WTC11 (cell line): ENCODE measurements at regions not wholly inside any gene's neighbourhood (a gene's known extent, or its start where the extent isn't known, plus 50 kb on each side); places are given as distances from the start of the nearest gene placed in this dataset.

Source experiments
- ATAC-seq: fragments of 200-7000 bp; cut with Tn5 transposase; 2 replicates; pipeline ENCODE4 v1.10.0; 2021; ENCODE audit warnings: mild to moderate bottlenecking, moderate library complexity
- CTCF ChIA-PET: fragments of 300-600 bp; sonication (Branson Sonifier 250); formaldehyde crosslinking; loops from one replicate; lab custom pipeline; 2021; ENCODE audit warnings: antibody characterized with exemption; lab: Charles Lee
- POLR2A ChIA-PET: fragments of 350-600 bp; sonication (Branson Sonifier 250); formaldehyde crosslinking; loops from one replicate; lab custom pipeline; 2021; ENCODE audit warnings: antibody characterized with exemption; lab: Charles Lee
- DNase-seq: peaks from one replicate; pipeline ENCODE4 v3.0.0; 2021; ENCODE audit warnings: low spot score
- H3K27ac Mint-ChIP-seq: 2 replicates; pipeline ENCODE4 v1.8.0; 2021; ENCODE audit warnings: mixed read lengths
- H3K27me3 Mint-ChIP-seq: 2 replicates; pipeline ENCODE4 v1.8.0; 2021; ENCODE audit warnings: low read depth, mild to moderate bottlenecking, moderate library complexity, mixed read lengths
- H3K36me3 Mint-ChIP-seq: 2 replicates; pipeline ENCODE4 v1.8.0; 2021; ENCODE audit warnings: mixed read lengths
- H3K4me1 Mint-ChIP-seq: 2 replicates; pipeline ENCODE4 v1.8.0; 2022; ENCODE audit warnings: mixed read lengths
- H3K4me3 Mint-ChIP-seq: 2 replicates; pipeline ENCODE4 v1.8.0; 2021; ENCODE audit warnings: mild to moderate bottlenecking, moderate library complexity, mixed read lengths
- H3K9me3 Mint-ChIP-seq: 2 replicates; pipeline ENCODE4 v1.8.0; 2021; ENCODE audit warnings: mixed read lengths
- ATF6 ChIP-seq: sonication (generic); formaldehyde crosslinking; IDR thresholded peaks from 2 replicates; pipeline ENCODE4 v1.8.1; 2023; ENCODE audit warnings: mild to moderate bottlenecking, missing genetic modification reagents
- CTCF ChIP-seq: fragments of 200-600 bp; IDR thresholded peaks from 2 replicates; pipeline ENCODE4 v1.8.0; 2022; ENCODE audit warnings: antibody characterized with exemption
- FOXJ3 ChIP-seq: sonication (generic); formaldehyde crosslinking; IDR thresholded peaks from 2 replicates; pipeline ENCODE4 v1.9.0; 2021; ENCODE audit warnings: missing genetic modification reagents, mild to moderate bottlenecking, borderline replicate concordance
- JAZF1 ChIP-seq: fragments of 250-450 bp; sonication (Bioruptor Pico); IDR thresholded peaks from 2 replicates; pipeline ENCODE4 v1.9.0; 2021; ENCODE audit warnings: moderate library complexity, mild to moderate bottlenecking, inconsistent platforms
- KAT7 ChIP-seq: sonication (generic); formaldehyde crosslinking; IDR thresholded peaks from 2 replicates; pipeline ENCODE4 v1.8.1; 2023; ENCODE audit warnings: missing genetic modification reagents, mild to moderate bottlenecking, borderline replicate concordance
- NR3C1 ChIP-seq: sonication (generic); formaldehyde crosslinking; conservative IDR thresholded peaks from 2 replicates; pipeline ENCODE4 v1.8.1; 2023; ENCODE audit warnings: low read depth, mild to moderate bottlenecking, missing genetic modification reagents
- RORB ChIP-seq: fragments of 250-450 bp; sonication (Bioruptor Pico); IDR thresholded peaks from 2 replicates; pipeline ENCODE4 v1.9.0; 2021; ENCODE audit warnings: mild to moderate bottlenecking
- STAT6 ChIP-seq: sonication (generic); formaldehyde crosslinking; conservative IDR thresholded peaks from 2 replicates; pipeline ENCODE4 v1.8.1; 2023; ENCODE audit warnings: mild to moderate bottlenecking, low read depth, missing genetic modification reagents, moderate library complexity
- TP53 ChIP-seq: sonication (generic); formaldehyde crosslinking; IDR thresholded peaks from 2 replicates; pipeline ENCODE4 v1.8.1; 2023; ENCODE audit warnings: mild to moderate bottlenecking, missing genetic modification reagents
- USF2 ChIP-seq: sonication (generic); formaldehyde crosslinking; IDR thresholded peaks from 2 replicates; pipeline ENCODE4 v1.8.1; 2023; ENCODE audit warnings: mild to moderate bottlenecking, missing genetic modification reagents, moderate library complexity
- ZMAT4 ChIP-seq: fragments of 250-450 bp; sonication (Bioruptor Pico); IDR thresholded peaks from 2 replicates; pipeline ENCODE4 v1.9.0; 2021; ENCODE audit warnings: mild to moderate bottlenecking
- ZNF281 ChIP-seq: sonication (generic); formaldehyde crosslinking; IDR thresholded peaks from 2 replicates; pipeline ENCODE4 v1.8.0; 2023; ENCODE audit warnings: mild to moderate bottlenecking, missing genetic modification reagents
- ZNF425 ChIP-seq: fragments of 250-450 bp; sonication (Bioruptor Pico); conservative IDR thresholded peaks from 2 replicates; pipeline ENCODE4 v1.9.0; 2021; ENCODE audit warnings: mild to moderate bottlenecking
- ZSCAN18 ChIP-seq: fragments of 250-450 bp; sonication (Bioruptor Pico); IDR thresholded peaks from 2 replicates; pipeline ENCODE4 v2.1.2; 2022; ENCODE audit warnings: mild to moderate bottlenecking, moderate library complexity

- H3K27ac Mint-ChIP-seq: no peak overlapping the region
- no peaks in the 10 kb centered on the region for H3K27me3 Mint-ChIP-seq
- POLR2A ChIA-PET: no interaction called here
- H3K9me3 Mint-ChIP-seq: peaks cover 4% of the 10 kb centered on the region
- no peaks in the 10 kb centered on the region for H3K4me1 Mint-ChIP-seq
- H3K4me3 Mint-ChIP-seq: no peak overlapping the region
- DNase-seq: no peak
- H3K36me3 Mint-ChIP-seq: no peaks in the 10 kb centered on the region
- ATAC-seq: no peak
- TF ChIP-seq CTCF: no peak
- TF ChIP-seq USF2 (CRISPR knock-in tag): no peak
- no peak for TF ChIP-seq TP53 (CRISPR knock-in tag)
- TF ChIP-seq ZNF425 (CRISPR knock-in tag): no peak
- TF ChIP-seq NR3C1: no peak
- TF ChIP-seq ATF6 (CRISPR knock-in tag): no peak
- no peak for TF ChIP-seq FOXJ3
- TF ChIP-seq STAT6 (CRISPR knock-in tag): no peak
- TF ChIP-seq ZNF281 (CRISPR knock-in tag): no peak
- TF ChIP-seq ZMAT4: no peak
- TF ChIP-seq ZSCAN18 (CRISPR knock-in tag): no peak
- TF ChIP-seq JAZF1 (CRISPR knock-in tag): no peak
- TF ChIP-seq RORB (CRISPR knock-in tag): no peak
- no peak for TF ChIP-seq KAT7 (CRISPR knock-in tag)
- TF ChIP-seq, all 79 proteins: peak for 0
- CTCF ChIA-PET: no interaction called here
Observed at GRCh38 chr6:91730710-91731109, 1143.8 kb upstream of the MAP3K7 start.
